VCaP (cell line): ENCODE measurements at regions not wholly inside any gene's neighbourhood (a gene's known extent, or its start where the extent isn't known, plus 50 kb on each side); places are given as distances from the start of the nearest gene placed in this dataset.

Experiments
- H3K27ac ChIP-seq: fragments of 450-650 bp; 2 replicates; pipeline ENCODE4 v1.5.1; 2017
- CTCF ChIP-seq: fragments of 450-650 bp; conservative IDR thresholded peaks from 2 replicates; pipeline ENCODE4 v1.5.1; 2017; ENCODE audit warnings: mild to moderate bottlenecking, moderate library complexity

GRCh38 chr1:230498704-230499103 lies 72.6 kb upstream of the PGBD5 start:
- TF ChIP-seq CTCF: no peak
- H3K27ac ChIP-seq: peak overlapping the region; percentile 90

GRCh38 chr1:230496451-230496850 lies 70.3 kb upstream of the PGBD5 start:
- no peak overlapping the region; the same call in 1 of the 2 replicates for H3K27ac ChIP-seq
- no peak for TF ChIP-seq CTCF

GRCh38 chr1:230495891-230496385 lies 69.8 kb upstream of the PGBD5 start:
- no peak overlapping the region for H3K27ac ChIP-seq
- no peak for TF ChIP-seq CTCF

GRCh38 chr1:230495076-230495475 lies 68.9 kb upstream of the PGBD5 start:
- no peak overlapping the region for H3K27ac ChIP-seq
- no peak for TF ChIP-seq CTCF

GRCh38 chr1:230494514-230494913 lies 68.4 kb upstream of the PGBD5 start:
- TF ChIP-seq CTCF: no peak
- H3K27ac ChIP-seq: no peak overlapping the region

- TF ChIP-seq CTCF: no peak
- no peak overlapping the region for H3K27ac ChIP-seq
These were observed 67.9 kb upstream of the PGBD5 start for GRCh38 chr1:230494026-230494425.

- peak overlapping the region; percentile 22; the same call in 1 of the 2 replicates for H3K27ac ChIP-seq
- TF ChIP-seq CTCF: no peak
These were observed 67.1 kb upstream of the PGBD5 start for GRCh38 chr1:230493264-230493663.

- no peak overlapping the region for H3K27ac ChIP-seq
- TF ChIP-seq CTCF: no peak
These were observed 64.3 kb upstream of the PGBD5 start for GRCh38 chr1:230490436-230490835.
